K562 (cell line): ENCODE measurements at regions not wholly inside any gene's neighbourhood (a gene's known extent, or its start where the extent isn't known, plus 50 kb on each side); places are given as distances from the start of the nearest gene placed in this dataset.

Experiments
- AFF4 ChIP-seq: sonication (generic); formaldehyde crosslinking; IDR thresholded peaks from 2 replicates; pipeline ENCODE4 v1.8.0; 2023; ENCODE audit warnings: mild to moderate bottlenecking, missing genetic modification reagents
- EGR1 ChIP-seq: fragments of 450-650 bp; conservative IDR thresholded peaks from 2 replicates; pipeline ENCODE4 v1.6.1; 2017; ENCODE audit warnings: mild to moderate bottlenecking
- ETV5 ChIP-seq: sonication (generic); formaldehyde crosslinking; IDR thresholded peaks from 2 replicates; pipeline ENCODE4 v1.4.0; 2020; ENCODE audit warnings: low read depth, mild to moderate bottlenecking, missing genetic modification reagents
- EZH2 ChIP-seq: IDR thresholded peaks from 2 replicates; pipeline ENCODE4 v1.6.1; 2012; ENCODE audit warnings: low read depth, mild to moderate bottlenecking, inconsistent platforms, low read length, borderline replicate concordance
- FOXK2 ChIP-seq, 2 experiments: fragments of 450-650 bp; IDR thresholded peaks in 1 of 2; conservative IDR thresholded peaks in 1 of 2; 2 replicates each; pipeline ENCODE4 v1.6.1; 2016; ENCODE audit warnings: low read depth in 2 of 2, mild to moderate bottlenecking in 1 of 2
- MAFK ChIP-seq: IDR thresholded peaks from 2 replicates; pipeline ENCODE4 v1.6.1; 2011; ENCODE audit warnings: low read length, improper control_type of control experiment
- NCOA2 ChIP-seq, 2 experiments: fragments of 450-650 bp; IDR thresholded peaks; 2 replicates each; pipeline ENCODE4 v1.6.1; 2018; ENCODE audit warnings: mild to moderate bottlenecking in 2 of 2, moderate library complexity in 1 of 2; ENCODE audit not compliant: partially characterized antibody in 2 of 2
- POLR2A ChIP-seq: fragments of 450-650 bp; conservative IDR thresholded peaks from 2 replicates; pipeline ENCODE4 v1.6.1; 2016
- ZNF354B ChIP-seq: fragments of 250-450 bp; sonication (Bioruptor Pico); IDR thresholded peaks from 2 replicates; pipeline ENCODE4 v1.4.0; 2020
- TF ChIP-seq, protein P1 (sequence below), 2 experiments: fragments of 450-650 bp; formaldehyde crosslinking in 1 of 2; IDR thresholded peaks; 2 replicates each; pipeline versions ENCODE4 v1.4.0 to v1.6.1; 2014 to 2020; ENCODE audit warnings: mild to moderate bottlenecking in 2 of 2, borderline replicate concordance in 1 of 2, low read depth in 1 of 2
- TF ChIP-seq, protein P2 (sequence below): fragments of 150-350 bp; conservative IDR thresholded peaks from 2 replicates; pipeline ENCODE4 v1.6.1; 2014; ENCODE audit warnings: low read length

DNA sequence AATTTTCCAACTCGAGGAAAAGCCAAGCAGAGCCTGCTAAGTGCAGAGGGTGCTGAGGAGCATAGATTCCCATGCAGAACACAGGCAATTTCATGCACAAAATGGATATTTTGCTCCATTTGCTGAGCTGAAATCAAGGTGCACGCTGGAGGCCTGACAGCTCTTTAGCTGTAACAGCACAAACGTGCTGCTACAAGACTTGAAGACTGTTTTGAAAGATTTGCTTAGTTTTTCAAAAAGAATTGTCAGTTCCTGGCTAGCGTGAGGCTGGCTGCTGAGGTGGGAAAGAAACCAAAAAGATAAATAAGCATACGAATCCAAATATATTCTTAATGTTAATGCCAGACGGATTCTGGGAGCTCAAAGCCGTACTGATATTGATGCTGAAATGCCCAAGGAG is 309.0 kb upstream of the MAF start:
- TF ChIP-seq EGR1 (no peak), MAFK (no peak), EZH2 (no peak), POLR2A (no peak), ZNF354B (no peak), NCOA2 (IDR thresholded peaks at IDR 0.05; ENCODE audit: partially characterized antibody in 2 of 2) (no peak), ETV5 (CRISPR knock-in tag) (no peak), FOXK2 (conservative IDR thresholded peaks at IDR 0.05 in 1 of 2, IDR thresholded peaks at IDR 0.05 in 1 of 2; ENCODE audit: low read depth in 2 of 2) (no peak), AFF4 (no peak)
- TF ChIP-seq, protein P1, sequence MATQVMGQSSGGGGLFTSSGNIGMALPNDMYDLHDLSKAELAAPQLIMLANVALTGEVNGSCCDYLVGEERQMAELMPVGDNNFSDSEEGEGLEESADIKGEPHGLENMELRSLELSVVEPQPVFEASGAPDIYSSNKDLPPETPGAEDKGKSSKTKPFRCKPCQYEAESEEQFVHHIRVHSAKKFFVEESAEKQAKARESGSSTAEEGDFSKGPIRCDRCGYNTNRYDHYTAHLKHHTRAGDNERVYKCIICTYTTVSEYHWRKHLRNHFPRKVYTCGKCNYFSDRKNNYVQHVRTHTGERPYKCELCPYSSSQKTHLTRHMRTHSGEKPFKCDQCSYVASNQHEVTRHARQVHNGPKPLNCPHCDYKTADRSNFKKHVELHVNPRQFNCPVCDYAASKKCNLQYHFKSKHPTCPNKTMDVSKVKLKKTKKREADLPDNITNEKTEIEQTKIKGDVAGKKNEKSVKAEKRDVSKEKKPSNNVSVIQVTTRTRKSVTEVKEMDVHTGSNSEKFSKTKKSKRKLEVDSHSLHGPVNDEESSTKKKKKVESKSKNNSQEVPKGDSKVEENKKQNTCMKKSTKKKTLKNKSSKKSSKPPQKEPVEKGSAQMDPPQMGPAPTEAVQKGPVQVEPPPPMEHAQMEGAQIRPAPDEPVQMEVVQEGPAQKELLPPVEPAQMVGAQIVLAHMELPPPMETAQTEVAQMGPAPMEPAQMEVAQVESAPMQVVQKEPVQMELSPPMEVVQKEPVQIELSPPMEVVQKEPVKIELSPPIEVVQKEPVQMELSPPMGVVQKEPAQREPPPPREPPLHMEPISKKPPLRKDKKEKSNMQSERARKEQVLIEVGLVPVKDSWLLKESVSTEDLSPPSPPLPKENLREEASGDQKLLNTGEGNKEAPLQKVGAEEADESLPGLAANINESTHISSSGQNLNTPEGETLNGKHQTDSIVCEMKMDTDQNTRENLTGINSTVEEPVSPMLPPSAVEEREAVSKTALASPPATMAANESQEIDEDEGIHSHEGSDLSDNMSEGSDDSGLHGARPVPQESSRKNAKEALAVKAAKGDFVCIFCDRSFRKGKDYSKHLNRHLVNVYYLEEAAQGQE (IDR thresholded peaks at IDR 0.05; ENCODE audit: borderline replicate concordance), result no peak
- TF ChIP-seq, protein P1 (CRISPR knock-in tag; IDR thresholded peaks at IDR 0.05; ENCODE audit: low read depth), result no peak
- TF ChIP-seq, protein P2, sequence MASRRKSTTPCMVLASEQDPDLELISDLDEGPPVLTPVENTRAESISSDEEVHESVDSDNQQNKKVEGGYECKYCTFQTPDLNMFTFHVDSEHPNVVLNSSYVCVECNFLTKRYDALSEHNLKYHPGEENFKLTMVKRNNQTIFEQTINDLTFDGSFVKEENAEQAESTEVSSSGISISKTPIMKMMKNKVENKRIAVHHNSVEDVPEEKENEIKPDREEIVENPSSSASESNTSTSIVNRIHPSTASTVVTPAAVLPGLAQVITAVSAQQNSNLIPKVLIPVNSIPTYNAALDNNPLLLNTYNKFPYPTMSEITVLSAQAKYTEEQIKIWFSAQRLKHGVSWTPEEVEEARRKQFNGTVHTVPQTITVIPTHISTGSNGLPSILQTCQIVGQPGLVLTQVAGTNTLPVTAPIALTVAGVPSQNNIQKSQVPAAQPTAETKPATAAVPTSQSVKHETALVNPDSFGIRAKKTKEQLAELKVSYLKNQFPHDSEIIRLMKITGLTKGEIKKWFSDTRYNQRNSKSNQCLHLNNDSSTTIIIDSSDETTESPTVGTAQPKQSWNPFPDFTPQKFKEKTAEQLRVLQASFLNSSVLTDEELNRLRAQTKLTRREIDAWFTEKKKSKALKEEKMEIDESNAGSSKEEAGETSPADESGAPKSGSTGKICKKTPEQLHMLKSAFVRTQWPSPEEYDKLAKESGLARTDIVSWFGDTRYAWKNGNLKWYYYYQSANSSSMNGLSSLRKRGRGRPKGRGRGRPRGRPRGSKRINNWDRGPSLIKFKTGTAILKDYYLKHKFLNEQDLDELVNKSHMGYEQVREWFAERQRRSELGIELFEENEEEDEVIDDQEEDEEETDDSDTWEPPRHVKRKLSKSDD, result no peak
